EH (cell line): ENCODE measurements at regions not wholly inside any gene's neighbourhood (a gene's known extent, or its start where the extent isn't known, plus 50 kb on each side); places are given as distances from the start of the nearest gene placed in this dataset.

Source experiments
- DNase-seq: peaks from one replicate; pipeline ENCODE4 v3.0.0-alpha.2; 2015; ENCODE audit warnings: low read depth

DNA sequence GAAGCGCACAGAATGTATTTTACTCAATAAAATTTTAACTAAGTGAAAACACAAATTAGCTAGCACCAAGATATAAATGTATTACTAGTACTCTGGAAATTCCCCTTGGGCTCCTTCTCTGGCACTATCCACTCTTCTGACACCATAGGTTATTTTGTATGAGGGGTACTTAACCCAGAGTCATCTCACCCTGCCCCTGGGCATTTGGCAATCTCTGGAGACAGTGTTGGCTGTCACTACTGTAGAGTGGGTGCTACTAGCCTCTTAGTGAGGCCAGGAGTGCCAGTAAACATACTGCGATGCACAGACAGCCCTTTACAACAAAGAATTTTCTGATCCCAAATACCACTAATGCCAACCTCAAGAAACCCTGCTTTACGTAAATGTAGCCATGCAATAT is 246.3 kb upstream of the KBTBD8 start:
- DNase-seq, result no peak

DNA sequence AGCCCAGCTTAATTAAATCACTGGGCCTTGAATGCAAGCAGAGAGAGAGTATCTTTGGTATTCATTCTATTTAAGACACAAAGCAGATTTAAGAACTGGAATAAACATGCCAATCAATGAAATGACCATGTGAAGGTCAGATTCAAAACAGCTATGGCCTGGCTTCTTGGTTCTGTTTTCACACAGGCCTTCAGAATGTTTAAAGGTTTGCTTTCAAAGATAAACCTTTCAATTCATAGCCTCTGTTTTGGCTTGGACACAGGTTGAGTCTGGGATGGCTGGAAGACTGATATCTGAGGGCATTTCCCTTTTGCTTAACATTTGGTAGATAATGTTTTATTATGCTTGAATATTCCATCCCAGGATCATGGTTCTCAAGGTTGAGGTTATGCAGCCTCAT is 244.4 kb upstream of the KBTBD8 start:
- DNase-seq, result no peak

DNA sequence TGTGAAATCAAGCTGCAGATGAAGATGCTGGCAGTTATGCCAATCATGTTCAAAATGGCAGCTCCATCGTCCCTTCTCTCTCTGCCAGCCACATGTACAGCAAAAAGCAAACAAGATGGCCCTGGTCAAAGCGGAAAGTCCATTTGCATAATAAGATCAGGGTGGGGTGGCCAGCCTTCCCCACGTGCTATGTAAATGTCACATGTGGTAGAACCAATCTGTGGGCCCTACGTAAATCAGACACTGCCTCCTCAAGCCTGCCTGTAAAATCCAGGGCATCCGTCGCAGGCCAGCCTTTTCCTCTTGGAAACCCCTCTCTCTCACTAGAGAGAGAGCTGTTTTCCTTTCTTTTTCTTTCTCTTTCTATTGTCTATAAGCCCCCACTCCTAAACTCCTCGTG is 243.5 kb upstream of the KBTBD8 start:
- no peak for DNase-seq

DNA sequence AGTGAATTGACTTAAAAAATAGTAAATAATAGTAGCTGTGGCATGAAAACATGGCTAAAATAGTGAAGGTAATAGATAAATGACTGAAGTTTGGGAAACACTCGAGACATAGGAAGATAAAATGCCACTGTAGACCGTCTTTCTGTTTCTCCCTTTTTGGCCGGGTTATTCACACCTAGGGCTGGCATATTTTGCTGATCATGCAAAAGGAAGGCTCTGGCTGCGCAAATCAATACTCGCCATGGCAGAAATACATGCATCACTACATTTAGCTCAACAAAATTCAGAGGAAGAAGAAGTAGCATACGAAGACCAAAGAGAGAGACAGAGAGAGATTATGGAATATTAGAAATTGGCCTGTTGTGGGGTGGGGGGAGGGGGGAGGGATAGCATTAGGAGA is 242.2 kb upstream of the KBTBD8 start:
- no peak for DNase-seq

DNA sequence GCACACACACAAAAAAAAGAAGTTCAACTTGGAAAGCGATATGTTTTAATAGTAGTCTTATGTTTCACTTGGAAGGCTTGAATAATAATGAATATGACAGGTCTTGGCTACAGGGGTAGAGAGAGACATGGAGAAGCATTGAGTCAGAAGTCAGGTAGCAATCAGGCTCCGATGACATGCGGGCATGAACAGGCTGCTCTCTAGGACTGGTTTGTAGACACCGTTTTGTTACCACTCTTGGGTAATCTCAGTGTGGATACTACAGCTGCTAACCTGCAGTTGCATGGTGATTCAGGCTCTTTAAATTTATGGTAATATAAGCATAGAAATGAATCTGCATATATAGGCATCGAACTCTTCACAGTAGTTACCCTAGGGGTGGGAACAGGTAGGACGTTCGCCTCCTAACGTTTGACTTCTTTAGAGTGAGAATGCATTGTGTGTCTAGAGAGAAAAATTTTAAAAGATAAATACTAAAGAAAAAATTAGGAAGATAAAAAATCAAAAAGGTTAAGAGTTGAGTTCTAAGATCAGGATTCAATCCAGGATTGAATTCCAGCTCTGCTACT is 241.6 kb upstream of the KBTBD8 start:
- no peak for DNase-seq

DNA sequence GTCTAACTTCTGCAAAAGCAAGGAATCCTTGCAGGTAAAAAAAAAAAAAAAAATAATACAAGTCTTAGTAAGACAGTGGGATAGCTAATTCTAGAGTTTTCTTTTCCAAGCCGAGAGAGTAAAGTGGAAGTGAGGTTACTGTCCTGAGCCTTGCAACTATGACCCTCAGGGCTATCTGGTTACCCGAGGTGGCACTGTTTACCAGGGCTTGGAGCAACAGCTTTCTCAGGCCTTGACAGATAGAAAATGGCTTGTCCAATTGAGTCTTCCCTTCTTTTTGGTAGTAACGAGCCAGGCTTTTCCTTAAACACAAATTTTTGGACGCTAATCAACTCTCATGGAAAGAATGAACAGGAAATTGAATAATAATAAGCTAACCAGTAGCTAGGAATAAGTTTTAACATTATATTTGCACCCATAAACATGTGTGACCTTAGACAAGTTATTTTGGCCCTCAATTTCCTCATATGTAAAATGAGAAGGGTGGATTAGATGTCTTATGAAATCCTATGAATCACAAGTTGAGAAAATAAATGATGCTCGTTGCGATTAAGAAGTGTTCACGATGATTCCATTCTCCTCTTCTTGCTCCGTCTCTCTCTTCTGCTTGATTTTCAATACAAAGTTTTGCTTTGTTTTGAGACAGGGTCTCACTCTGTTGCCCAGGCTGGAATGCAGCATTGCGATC is 236.9 kb upstream of the KBTBD8 start:
- DNase-seq, result no peak

DNA sequence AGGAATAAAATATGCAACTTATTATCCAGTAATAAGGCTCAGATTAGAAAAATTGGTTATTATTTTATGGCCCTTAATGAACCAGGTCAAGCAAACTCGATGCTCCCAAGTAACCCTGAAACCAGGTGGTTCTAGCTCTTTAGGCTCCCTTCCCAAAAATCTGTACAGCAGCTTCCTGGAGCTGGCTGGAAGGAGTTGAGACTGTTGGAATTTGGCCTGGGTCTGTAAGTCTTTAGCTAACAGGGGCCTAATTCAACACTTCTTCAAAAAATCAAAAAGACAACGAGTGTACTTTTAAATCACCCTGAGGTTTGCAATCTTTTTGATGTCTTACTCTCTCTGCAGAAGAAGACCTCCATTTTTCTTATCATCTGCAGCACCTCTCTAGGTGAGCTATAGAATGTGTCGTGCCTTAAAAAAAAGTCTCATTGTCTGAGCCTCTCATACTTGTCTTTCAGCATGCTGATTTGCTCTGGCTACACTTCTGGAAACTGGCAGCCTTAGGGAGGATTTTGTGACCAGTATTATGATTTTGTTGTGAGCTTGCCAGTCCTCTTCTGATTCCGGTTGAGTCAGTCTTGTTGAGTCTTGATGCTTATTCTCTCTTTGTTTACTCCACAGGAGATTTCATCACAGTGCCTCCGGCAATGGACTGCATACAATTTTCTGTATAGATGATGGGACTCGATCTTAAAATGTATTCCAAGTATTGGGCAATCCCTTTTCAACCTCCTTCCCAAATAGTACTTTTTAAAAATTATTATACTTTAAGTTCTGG is 235.0 kb upstream of the KBTBD8 start:
- DNase-seq, result peak; percentile 42

DNA sequence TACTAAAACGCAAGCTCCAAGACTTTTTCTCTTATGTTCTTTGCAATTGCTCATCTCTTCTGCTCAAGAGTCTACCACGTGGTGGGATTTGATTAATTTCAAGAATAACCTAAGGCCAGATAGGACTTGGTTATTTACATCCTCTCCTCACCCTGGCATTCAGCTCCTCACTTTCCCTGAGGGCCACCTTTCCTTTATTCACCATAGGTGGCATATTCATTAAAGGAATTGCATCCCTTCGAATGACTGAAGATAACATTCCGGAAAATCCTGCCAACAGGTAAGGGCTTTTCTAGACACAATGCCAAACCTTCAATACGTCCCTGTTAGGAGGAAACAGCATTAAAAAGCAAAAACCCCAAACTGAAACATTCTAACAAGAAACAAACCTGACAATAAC is 220.0 kb upstream of the KBTBD8 start:
- no peak for DNase-seq

DNA sequence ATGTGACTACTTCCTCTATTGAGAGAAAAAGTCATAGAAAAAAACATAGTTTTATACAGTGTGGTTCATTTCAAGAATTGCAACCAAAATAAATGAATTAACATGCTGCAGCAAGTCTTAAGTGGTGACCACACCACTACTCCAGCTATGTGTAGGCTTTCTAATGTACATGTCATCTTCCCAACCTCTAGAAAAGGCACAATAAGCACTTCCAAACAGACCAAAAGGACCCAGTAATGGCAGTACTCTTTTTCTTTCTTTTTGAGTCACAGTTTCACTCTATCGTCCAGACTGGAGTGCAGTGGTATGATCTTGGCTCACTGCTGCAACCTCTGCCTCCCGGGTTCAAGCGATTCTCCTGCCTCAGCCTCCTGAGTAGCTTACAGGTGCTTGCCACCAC is 219.3 kb upstream of the KBTBD8 start:
- DNase-seq, result no peak

DNA sequence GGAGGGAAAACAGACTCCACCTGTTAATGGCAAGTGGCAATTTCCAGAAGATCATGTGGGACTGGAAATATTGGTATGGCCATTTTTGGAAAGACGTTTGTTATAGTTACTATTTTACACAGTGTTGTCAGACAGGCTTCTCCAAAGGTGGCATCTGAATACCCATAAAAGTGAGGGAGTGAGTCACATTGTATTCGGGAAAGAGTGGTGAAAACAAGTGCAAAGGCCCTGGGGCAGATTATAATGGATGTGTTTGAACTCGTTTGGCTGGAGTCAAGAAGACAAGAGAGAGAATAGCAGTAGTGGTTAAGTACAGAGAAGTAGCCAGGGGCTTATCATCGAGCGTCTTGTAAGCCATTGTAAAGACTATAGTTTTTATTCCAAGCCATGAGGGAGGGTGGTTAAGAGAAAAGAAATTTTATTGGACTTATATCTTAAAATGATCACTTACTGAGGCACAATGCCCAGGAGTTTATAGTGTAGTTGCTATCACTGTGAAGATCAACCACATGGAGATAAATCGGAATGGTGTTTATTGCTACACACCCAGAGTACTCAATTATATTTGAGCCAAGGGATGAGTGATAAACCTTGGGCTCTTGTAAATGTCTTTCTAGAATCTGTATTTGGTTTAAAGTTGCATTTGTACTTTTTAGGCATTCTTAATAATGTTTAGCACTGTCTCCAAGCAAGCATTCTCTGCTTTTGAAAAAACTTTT is 212.8 kb upstream of the KBTBD8 start:
- no peak for DNase-seq

DNA sequence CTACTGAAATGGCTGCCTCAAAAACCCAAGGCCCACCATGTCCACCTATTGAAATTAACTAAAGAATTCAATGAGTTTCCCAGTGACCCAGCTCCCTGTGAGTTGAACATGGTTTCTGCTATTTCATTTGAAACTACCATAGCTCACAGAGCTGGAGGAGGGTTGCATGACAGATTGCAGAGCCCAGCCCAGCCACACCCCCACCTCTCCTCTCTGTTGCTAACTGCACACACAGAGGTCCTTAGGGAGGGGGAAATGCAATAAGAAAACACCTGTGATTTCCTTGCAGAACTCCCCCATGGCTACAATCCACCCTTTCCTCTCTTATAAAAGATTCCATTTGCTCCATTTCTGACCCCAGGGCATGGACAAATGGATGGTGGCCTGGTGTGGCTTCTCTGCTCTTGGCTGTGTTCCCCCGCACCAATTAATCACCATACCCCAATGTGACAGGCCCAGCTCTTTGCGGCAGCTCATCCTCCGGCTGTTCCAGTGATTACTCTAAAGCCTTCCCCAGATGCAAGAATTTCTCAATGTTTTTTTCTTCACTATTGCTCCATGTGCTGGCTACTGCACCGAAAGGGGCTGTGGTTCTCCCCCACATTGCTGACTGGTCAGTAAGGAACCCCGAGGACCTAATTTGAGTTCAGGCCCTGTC is 208.4 kb upstream of the KBTBD8 start:
- DNase-seq, result peak; percentile 6

DNA sequence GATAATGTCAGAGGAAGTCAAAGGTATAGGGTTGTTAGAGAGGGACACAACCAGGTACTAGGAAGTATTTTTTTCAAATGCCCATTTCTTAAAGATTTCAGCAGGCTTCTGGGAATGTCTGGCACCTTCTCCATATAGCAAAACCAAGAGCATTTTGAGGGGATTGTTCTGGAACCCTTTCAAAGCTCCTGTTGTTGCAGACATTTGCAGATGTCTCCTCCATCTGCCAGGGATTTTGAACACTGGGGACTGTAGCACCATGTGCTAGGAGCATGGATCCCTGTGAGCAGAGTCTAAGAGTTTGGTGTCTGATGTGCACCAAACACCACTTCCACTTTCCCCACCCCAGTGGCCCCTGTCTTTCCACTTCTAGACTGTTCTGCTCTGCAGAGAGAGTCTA is 206.0 kb upstream of the KBTBD8 start:
- no peak for DNase-seq

DNA sequence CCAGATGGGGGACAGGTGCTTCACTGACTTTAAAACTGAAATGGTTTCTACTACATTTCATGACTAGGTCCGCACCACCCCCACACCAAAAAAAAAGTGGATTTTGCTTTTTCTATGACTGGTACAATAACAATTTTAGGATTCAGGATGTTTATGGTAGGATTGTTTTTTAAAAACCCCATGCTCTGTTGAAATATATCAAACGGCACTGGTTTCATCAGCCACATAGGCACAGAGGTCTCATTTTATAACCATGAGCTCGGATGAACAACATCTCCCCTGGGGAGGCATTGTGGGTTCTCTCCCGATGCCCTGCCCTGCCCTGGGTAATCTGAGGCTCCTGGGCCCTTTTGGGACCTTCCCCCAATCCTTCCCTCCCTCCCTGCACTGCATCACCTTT is 202.7 kb upstream of the KBTBD8 start:
- peak; percentile 59 for DNase-seq

DNA sequence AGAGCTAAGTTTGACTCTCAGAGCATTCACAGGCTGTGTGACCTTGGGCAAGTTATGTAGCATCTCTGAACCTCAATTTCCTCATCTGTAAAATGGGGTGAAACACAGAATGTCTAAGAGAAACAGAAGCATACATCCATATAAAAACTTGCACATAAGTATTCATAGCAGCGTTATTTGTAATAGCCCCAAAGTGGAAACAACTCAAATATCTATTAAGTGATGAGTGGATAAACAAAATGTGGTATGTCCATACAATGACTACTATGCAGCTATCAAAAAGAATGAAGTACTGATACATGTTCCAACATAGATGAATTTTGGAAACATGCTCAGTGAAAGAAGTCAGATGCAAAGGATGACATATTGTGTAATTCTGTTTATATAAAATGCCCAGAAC is 201.8 kb upstream of the KBTBD8 start:
- no peak for DNase-seq

DNA sequence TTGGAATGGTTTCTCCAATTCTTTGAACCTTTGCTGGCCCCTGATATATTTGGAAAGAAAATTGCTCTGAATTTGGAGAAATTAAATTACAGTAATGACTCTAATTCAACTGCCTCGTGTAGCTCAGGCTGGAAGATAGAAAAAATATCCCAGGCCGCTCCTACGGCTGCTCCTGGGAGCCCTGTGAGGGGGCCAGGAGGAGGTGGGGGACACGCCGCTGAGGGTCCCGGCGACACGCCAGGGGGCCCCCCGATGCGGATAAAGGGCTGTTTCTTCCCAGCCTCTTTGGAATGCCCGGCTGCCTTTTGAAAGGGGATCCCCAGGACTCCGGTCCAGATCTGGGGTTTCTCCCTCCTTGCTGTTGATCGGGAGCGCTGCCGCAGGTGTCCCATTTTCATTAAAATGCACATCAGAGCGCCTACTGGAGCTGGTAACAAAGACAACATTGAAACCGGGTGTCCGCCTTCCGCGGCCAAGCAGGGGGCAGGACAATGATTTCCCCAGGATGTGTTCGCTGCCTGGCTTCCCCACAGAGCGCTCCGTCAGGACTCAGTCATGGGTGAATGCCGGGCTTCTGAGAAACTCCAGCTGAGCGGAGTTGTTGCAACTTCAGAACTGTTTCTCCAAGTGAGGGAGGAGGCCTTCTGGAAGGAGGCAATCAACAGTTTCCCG is 200.1 kb upstream of the KBTBD8 start:
- peak; percentile 48 for DNase-seq

DNA sequence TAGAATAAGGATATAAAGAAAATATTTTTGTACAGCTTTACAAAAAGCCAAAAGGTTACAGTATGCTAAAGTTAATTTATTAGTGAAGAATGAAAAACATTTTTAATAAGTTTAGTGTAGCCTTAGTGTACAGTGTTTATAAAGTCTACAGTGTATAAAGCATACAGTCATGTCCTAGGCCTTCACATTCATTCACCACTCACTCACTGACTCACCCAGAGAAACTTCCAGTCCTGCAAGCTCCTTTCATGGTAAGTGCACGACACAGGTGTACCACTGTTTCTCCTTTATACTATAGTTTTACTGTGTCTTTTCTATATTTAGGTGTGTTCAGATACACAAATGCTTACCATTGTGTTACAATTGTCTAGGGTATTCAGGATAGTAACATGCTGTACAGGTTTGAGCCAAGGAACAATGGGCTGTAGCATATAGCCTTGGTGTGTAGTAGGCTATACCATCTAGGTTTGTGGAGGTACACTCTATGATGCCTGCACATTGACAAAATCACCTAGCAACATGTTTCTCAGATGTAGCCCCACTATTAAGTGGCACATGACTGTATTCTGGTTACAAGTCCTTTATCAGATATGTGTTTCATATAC is 197.1 kb upstream of the KBTBD8 start:
- DNase-seq, result peak; percentile 19

DNA sequence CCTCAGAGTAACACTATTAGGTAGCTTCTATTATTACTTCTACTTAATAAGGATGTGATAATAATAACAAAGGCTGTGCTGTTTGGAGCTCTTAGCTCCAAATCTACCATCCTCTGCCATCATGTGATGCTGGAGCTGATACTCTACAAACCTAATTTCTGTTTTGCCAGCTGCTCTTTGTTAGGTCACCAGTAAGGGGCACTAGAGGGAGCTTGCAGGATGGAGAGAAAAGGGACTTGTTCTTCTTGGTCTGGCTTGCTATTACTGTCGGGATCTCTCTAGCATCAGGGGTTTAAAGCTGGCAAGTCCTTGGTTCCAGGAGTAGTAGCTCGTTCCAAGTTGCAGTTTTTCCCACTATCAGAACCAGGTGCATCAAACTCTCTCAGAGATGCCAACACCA is 194.9 kb upstream of the KBTBD8 start:
- DNase-seq, result no peak

DNA sequence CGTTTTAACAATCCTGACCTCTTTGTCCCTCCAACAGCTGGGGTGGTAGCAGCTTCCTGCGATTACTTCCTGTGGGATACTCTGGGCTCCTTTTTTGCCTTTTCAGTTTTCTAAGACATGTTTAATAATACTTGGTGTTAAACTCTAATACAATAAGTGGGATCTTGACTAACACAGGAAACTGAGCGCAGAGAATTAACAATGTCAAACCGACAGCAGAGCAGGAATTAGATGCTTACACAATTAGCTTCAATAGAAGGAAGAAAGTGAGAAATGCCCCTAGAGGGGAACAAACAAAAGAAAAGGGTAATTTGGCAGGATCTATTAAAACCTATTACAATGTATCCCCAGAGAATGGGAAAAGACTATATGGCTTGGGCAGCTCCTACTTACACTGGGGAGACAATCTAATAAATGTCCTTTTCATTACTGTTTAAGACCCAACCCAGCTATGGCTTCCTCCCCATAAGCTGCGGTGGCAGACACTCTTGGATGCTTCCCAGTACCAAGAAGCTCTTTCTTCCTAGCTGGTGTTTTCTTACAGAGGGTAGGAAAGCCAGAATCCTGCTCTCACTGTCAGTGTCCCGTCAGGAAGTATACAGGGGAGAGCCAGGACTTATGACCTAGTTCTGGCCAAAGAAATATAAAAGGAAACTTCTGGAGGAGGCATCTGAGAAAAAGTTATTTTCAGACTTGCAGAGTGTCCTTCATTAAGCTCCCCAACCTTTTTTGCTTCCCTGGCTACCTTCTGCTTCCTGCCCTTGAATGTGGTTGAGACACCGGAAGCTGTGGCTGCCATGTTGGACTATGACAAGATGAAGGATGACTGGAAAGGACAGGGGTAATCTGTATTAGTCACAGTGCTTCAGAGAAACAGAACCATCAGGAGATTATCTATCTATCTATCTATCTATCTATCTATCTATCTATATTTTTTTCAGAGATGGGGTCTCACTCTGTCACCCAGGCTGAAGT is 194.1 kb upstream of the KBTBD8 start:
- no peak for DNase-seq

DNA sequence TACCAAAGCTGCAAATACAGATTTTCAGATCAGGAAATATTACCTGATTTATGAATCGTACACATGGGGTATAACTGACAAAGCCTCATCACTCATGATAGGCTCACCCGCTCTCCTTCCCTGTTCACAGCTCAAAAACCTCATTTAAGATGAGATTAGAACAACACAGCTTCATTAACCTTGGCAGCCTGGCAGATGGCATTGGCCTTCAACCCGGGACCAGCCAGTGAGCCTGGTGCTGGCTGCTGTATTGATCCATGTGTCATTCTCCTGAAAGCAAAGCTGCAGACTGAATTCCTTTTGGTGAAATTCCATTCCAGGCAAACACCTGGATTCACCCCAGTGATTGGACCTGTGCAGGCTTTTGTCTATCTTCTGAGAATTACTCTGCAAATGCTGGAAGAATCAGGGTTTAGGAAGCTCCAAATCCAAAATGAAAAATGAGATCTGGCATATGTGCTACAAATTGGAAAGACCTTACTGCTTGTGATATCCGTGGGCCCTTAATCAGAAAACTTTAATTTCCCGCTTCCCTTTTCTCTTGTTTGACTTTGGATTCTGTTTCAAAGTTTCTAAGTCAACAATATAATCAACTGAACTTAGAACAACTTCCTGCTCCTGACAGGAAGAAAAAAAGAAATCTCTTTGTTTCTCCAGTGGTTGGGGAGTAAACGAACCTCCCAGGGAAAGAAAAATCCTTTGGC is 189.1 kb upstream of the KBTBD8 start:
- DNase-seq, result no peak

DNA sequence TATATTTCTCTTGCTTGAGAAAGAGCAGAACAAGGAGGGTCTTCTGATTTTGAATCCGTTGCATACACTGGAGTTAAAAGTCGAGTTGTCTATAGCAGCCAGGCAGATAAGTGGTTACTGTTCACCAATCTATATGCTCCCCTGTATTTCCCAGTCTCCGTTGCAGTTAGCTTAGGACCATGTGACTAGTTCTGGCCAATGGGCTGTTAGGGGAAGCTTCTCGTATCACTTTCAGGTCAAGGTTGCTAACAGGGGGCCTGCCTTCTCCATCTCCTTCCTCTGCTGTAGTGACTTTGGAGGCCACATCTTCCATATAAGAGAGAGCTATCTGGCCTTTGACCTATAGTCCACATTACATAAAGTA is 188.5 kb upstream of the KBTBD8 start:
- DNase-seq, result no peak
